NCI-H1694 (cell line): ENCODE measurements at regions not wholly inside any gene's neighbourhood (a gene's known extent, or its start where the extent isn't known, plus 50 kb on each side); places are given as distances from the start of the nearest gene placed in this dataset.

Experiments used
- DNase-seq: peaks from one replicate; lab custom pipeline; 2025; lab: John Stamatoyannopoulos, UW

GRCh38 chr10:4108693-4109092 lies 323.7 kb upstream of the KLF6 start:
- DNase-seq, result no peak

- no peak for DNase-seq
These were observed 322.4 kb upstream of the KLF6 start for GRCh38 chr10:4107285-4107851.

- no peak for DNase-seq
These were observed 318.6 kb upstream of the KLF6 start for GRCh38 chr10:4103603-4104002.

GRCh38 chr10:4102802-4103344 lies 317.9 kb upstream of the KLF6 start:
- DNase-seq, result no peak

- DNase-seq, result no peak
These were observed 317.1 kb upstream of the KLF6 start for GRCh38 chr10:4101918-4102654.

- no peak for DNase-seq
These were observed 315.4 kb upstream of the KLF6 start for GRCh38 chr10:4100380-4100779.

- no peak for DNase-seq
These were observed 314.2 kb upstream of the KLF6 start for GRCh38 chr10:4099202-4099601.

- DNase-seq, result no peak
These were observed 310.3 kb upstream of the KLF6 start for GRCh38 chr10:4095166-4095917.

- DNase-seq, result no peak
These were observed 309.7 kb upstream of the KLF6 start for GRCh38 chr10:4094751-4095150.

- DNase-seq, result no peak
These were observed 308.4 kb upstream of the KLF6 start for GRCh38 chr10:4093438-4093837.

- no peak for DNase-seq
These were observed 303.5 kb upstream of the KLF6 start for GRCh38 chr10:4088354-4089066.

GRCh38 chr10:4086131-4086898 lies 301.3 kb upstream of the KLF6 start:
- DNase-seq, result no peak

GRCh38 chr10:4083509-4084003 lies 298.5 kb upstream of the KLF6 start:
- no peak for DNase-seq

GRCh38 chr10:4082861-4083260 lies 297.9 kb upstream of the KLF6 start:
- no peak for DNase-seq

GRCh38 chr10:4081685-4082111 lies 296.7 kb upstream of the KLF6 start:
- DNase-seq, result no peak

- no peak for DNase-seq
These were observed 295.3 kb upstream of the KLF6 start for GRCh38 chr10:4080225-4080805.

GRCh38 chr10:4079803-4080202 lies 294.8 kb upstream of the KLF6 start:
- DNase-seq, result no peak

GRCh38 chr10:4077804-4078203 lies 292.8 kb upstream of the KLF6 start:
- no peak for DNase-seq

GRCh38 chr10:4076983-4077382 lies 292.0 kb upstream of the KLF6 start:
- no peak for DNase-seq

GRCh38 chr10:4075443-4075842 lies 290.4 kb upstream of the KLF6 start:
- no peak for DNase-seq
